HG03060 (cell line): ENCODE measurements at regions not wholly inside any gene's neighbourhood (a gene's known extent, or its start where the extent isn't known, plus 50 kb on each side); places are given as distances from the start of the nearest gene placed in this dataset.

ENCODE experiments used
- ATAC-seq: cut with Tn5 transposase; IDR thresholded peaks from one replicate; pipeline ENCODE4 v1.9.1; 2021; ENCODE audit warnings: low read depth, moderate number of reproducible peaks; ENCODE audit not compliant: unreplicated experiment

- no peak for ATAC-seq
Observed at GRCh38 chr2:37587817-37588216, 83.6 kb downstream of the CDC42EP3 start.

- no peak for ATAC-seq
Observed at GRCh38 chr2:37588316-37588777, 83.1 kb downstream of the CDC42EP3 start.

GRCh38 chr2:37589298-37589697 is 82.1 kb downstream of the CDC42EP3 start:
- no peak for ATAC-seq

- no peak for ATAC-seq
Observed at GRCh38 chr2:37590119-37590571, 81.3 kb downstream of the CDC42EP3 start.
